GM18519 (cell line): ENCODE measurements at regions not wholly inside any gene's neighbourhood (a gene's known extent, or its start where the extent isn't known, plus 50 kb on each side); places are given as distances from the start of the nearest gene placed in this dataset.

ENCODE experiments used
- ATAC-seq: cut with Tn5 transposase; IDR thresholded peaks from one replicate; pipeline ENCODE4 v1.9.1; 2021; ENCODE audit warnings: mild to moderate bottlenecking, moderate library complexity; ENCODE audit not compliant: unreplicated experiment, low FRiP score

DNA sequence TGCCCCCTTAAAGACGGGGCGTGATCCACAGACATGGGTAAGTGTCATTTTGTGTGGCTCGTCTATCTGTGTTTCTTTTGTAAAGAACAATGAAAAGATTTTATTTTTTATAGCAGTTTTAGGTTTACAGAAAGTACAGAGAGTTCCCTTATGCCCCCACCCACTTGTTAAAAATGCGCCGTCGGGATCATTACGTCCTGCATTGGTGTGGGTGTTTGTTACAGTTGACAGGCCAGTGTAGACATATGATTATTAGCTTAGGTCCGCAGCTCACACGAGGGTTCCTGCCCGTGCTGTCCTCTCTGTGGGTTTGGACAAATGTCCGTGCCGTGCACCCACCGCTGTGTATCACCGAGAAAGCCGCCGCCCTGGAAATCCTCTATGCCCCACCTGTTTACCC, 50.5 kb downstream of the RGS12 start:
- no peak for ATAC-seq

DNA sequence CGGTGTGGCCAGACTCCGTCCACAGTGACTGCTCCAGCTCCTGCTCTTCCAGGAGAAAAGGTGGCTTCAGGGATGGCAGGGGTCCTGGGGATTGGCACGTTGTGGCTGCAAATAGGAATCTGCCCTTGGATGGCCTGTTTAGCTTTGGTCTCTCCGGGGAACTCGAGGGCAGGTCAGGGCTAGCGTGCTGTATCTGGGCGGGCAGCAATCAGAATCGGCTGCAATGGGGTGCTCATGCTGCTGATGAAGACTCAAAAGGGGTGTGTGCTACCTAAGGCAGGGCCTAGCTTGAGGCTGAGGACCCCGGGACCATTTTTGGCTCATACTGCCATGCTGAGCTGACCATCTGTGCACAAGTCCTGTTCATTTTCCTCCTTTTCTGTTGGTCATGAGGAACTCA, 51.3 kb downstream of the RGS12 start:
- ATAC-seq: no peak

GRCh38 chr4:3344596-3344995, 51.8 kb downstream of the RGS12 start:
- ATAC-seq: no peak

DNA sequence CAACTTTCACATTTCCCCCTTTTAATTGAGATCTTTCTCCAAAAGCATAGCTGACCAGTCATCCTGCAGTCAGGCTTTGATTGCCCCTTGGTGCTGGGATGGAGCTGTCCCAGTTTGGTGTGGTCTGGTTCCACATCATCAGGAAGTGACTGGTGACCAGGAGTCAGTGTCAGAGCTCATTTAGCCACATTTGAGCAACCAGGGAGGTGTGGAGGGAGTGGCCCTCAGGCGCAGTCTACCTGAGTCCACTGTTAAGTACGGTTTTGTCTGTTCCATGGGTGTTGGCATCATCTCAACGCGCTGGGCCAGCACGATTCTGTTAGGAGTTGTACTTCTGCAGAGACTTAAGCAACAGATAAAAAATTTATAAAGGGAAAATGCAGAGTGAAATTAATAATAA, 52.6 kb downstream of the RGS12 start:
- no peak for ATAC-seq

DNA sequence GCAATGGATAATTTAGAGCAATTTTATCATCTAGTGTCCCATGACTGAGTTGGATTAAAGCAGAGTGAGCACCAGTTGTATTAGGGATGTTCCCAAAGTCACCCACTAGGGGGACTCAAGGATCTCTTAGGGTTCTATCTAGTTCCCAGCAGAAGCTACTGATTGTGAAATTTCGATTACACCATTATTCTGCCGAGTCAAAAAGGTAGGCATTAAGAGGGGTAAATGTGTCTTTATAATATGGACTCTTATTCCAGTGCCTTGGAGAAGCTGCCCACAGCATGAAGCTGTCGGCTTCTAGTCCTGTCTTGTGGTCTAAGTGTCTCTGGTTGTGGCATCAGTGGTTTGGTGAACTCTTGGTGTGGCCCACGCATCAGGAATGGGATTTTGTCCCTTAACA, 53.3 kb downstream of the RGS12 start:
- ATAC-seq: no peak

DNA sequence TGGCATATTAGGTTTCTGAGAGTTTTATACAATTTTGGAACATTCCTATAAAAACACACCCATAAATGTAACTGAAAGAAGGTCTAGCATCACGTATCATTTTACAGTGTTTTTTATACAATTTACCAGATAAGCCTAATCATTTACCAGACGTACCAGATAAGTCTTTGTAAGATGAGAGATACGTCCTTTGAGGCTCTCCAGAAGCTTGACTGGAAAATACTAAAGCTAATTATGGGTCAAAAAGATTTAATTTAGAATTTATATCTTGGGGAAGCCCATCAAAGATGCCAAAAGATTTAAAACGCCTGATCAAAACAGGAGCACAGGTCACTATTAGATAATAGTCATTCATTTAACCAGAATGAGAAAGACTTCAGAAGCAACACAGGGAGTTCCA, 55.0 kb downstream of the RGS12 start:
- no peak for ATAC-seq

DNA sequence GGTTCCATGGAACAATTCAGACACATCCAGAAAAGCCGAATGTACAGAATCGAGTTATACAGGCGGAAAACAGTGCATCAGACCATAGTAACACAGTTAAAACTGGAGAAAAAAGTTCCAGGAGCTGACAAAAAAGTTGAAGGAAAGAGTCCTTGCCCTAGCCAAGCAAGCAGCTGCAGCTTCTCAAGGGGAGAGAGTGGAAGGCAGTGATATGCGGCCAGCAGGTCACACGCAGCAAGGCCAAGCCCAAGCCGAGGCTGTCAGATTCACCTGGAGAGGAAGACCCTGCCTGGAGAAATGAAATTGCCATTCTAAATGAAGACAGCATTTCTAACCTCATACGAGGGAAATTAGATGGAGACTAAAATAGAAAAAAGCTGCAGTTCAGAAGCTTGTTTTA, 55.8 kb downstream of the RGS12 start:
- no peak for ATAC-seq

DNA sequence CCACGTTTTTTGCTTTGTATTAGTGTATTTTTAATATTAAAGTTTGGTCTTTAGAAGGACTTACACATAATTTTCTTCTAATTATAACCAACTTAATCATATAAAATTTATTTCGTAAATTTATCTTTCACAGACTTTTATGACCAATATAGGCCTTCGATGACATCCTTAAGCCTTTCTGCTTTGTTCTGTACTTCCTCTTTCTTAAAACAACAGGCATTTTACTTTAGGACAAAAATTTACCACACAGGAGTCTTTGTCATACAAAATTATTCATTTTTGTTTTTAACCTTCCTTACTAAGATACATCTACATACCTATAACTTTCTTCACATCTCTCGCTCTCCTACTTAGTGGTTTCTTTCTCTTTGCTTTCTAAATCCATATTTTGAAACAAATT, 56.3 kb downstream of the RGS12 start:
- ATAC-seq: no peak

DNA sequence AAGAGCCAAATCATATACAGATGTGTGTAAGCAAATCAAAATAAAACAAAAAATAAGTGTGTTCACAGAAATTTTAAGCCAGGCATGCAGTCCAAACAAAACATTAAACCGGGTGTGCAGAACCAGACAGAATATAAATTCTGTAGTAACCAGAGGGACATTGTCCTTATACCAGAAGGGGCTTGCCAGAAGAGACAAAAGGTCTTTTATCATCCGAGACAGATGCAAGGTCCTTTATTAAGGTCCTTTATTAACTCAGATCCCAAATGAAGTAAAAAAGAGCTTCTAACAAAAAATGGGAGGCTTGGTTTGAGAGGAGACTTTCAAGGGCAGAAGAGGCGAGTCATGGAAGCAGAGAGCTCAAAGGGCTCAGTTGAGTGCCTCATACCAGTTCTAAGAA, 59.2 kb downstream of the RGS12 start:
- ATAC-seq: no peak

GRCh38 chr4:3352505-3352904, 59.7 kb downstream of the RGS12 start:
- ATAC-seq: no peak

GRCh38 chr4:3352941-3353594, 60.2 kb downstream of the RGS12 start:
- no peak for ATAC-seq

DNA sequence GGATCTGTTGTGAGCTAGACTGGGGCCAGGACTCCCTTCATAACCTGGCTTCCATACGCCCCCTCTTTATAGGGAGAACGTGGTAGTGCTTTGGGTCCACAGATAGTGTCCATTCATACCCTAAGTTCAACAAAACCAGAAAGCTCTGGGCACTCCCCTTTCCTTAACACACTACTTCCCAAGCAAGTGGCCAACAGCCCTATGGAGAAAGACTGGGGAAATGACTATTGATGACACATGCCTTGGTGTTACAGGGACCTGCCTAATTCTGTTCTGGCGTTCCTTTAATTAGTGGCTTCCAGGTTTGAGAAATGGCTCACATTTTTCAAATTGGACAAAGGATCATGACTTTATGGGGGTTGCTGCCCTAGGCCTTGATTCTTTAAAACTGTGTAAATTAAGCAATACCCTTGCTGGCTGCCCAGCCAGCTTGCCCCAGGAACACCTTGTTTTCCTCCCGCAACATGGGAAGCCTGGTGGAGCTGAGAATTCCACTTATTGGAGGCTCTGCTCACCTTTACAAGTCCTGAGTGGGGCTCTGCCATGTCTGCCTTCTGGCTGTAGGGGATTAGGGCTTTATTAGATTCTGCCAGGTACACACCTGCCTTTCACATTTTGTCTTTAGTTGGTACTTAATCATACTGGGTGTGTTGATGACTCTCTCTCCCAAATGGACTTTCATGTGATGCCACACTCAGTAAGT, 61.1 kb downstream of the RGS12 start:
- ATAC-seq: no peak

GRCh38 chr4:3354455-3354811, 61.6 kb downstream of the RGS12 start:
- ATAC-seq: no peak

DNA sequence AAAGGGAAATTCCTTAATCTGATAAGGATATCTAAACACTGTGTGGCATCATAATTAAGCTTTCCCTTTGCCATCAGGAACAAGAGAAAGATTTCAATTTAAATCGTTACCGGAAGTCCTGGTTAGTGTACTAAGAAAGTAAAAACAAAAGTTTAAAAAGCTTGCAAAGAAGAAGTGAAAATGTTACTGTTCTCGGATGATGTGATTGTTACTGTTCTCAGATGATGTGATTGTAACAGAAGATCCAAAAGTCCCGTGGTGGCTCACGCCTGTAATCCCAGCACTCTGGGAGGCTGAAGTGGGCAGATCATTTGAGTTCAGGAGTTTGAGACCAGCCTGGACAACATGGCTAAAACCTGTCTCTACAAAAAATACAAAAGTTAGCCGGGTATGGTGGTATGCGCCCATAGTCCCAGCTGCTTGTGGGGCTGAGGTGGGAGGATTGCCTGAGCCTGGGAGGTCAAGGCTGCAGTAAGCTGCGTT, 62.5 kb downstream of the RGS12 start:
- ATAC-seq: peak; percentile 67

GRCh38 chr4:3358656-3359055, 65.8 kb downstream of the RGS12 start:
- no peak for ATAC-seq

GRCh38 chr4:3360777-3361176, 68.0 kb downstream of the RGS12 start:
- ATAC-seq: no peak

- ATAC-seq: no peak
Measured at GRCh38 chr4:3361406-3361805, 68.6 kb downstream of the RGS12 start.

DNA sequence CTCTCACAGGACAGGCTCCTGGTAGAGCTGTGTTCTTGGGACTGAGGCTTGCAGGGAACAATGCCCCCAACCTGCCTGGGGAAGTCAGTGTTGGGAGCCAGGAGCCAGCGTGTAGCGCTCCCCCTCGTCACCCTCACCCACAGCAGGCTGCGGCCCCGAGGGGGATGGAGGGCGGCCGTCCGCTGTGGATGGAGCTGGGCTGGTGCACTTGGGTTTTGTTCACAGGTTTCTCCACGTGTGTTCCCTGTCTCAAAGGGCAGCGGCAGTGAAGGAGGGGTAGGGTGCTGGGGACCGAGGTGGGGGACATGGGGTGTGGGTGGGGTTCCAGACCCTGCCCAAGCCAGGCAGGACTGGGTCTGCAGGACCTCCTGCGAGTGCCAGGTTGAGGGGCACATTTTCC, 69.1 kb downstream of the RGS12 start:
- no peak for ATAC-seq

- ATAC-seq: no peak
Measured at GRCh38 chr4:3362431-3363287, 69.8 kb downstream of the RGS12 start.

GRCh38 chr4:3363411-3364141, 70.8 kb downstream of the RGS12 start:
- no peak for ATAC-seq

- no peak for ATAC-seq
Measured at GRCh38 chr4:3364199-3364598, 71.4 kb downstream of the RGS12 start.
